ENCODE measurements at regions not wholly inside any gene's neighbourhood (a gene's known extent, or its start where the extent isn't known, plus 50 kb on each side); places are given as distances from the start of the nearest gene placed in this dataset.

- no peak for DNase-seq
Measured at GRCh38 chr1:5580926-5581325, 411.3 kb downstream of the NPHP4 start.

GRCh38 chr1:5579966-5580365, 412.3 kb downstream of the NPHP4 start:
- no peaks in the 10 kb centered on the region for H3K36me3 Mint-ChIP-seq (ENCODE audit: insufficient read depth, unreplicated experiment)
- no TSS peak for BruUV-seq (replicated peaks)
- TF ChIP-seq CTCF (IDR thresholded peaks at IDR 0.05; ENCODE audit: insufficient read depth in 1 of 2, low read depth in 1 of 2, low read length in 1 of 2, severe bottlenecking in 1 of 2, unreplicated experiment in 1 of 2) = no peak
- H3K27me3 Mint-ChIP-seq (ENCODE audit: insufficient read depth, unreplicated experiment) = peaks cover 34% of the 10 kb centered on the region
- H3K4me1 Mint-ChIP-seq (ENCODE audit: low read depth, unreplicated experiment) = no peaks in the 10 kb centered on the region
- H3K9me3 Mint-ChIP-seq (ENCODE audit: unreplicated experiment) = no peaks in the 10 kb centered on the region
- Histone ChIP-seq H3K4me3 (ENCODE audit: low read depth, low read length) (no peak overlapping the region), H3K27me3 (replicated peaks; ENCODE audit: control insufficient read depth, insufficient read depth, low read length) (no peaks in the 10 kb centered on the region), H3K36me3 (ENCODE audit: control insufficient read depth, insufficient read depth, low read length) (no peaks in the 10 kb centered on the region), H3K9me3 (no peaks in the 10 kb centered on the region), H3K4me1 (no peaks in the 10 kb centered on the region)
- ChIA-PET CTCF (no interaction called here), POLR2A (no interaction called here)
- no peak for DNase-seq
- H3K4me3 Mint-ChIP-seq (ENCODE audit: unreplicated experiment) = no peak overlapping the region
- H3K27ac Mint-ChIP-seq (ENCODE audit: unreplicated experiment) = no peak overlapping the region
- intact Hi-C loops (cut with micrococcal nuclease; ENCODE audit: unreplicated experiment) = no loop called here

More at GRCh38 chr1:5580926-5581325, 411.3 kb downstream of the NPHP4 start:
- ChIA-PET CTCF (no interaction called here), POLR2A (no interaction called here)
- no peaks in the 10 kb centered on the region for H3K4me1 ChIP-seq
- no peak for TF ChIP-seq CTCF (IDR thresholded peaks at IDR 0.05; ENCODE audit: insufficient read depth in 1 of 2, low read depth in 1 of 2, low read length in 1 of 2, severe bottlenecking in 1 of 2, unreplicated experiment in 1 of 2)
- H3K4me1 Mint-ChIP-seq (ENCODE audit: low read depth, unreplicated experiment) = no peaks in the 10 kb centered on the region
- BruUV-seq (replicated peaks) = no TSS peak
- H3K36me3 ChIP-seq (ENCODE audit: control insufficient read depth, insufficient read depth, low read length) = no peaks in the 10 kb centered on the region
- H3K27me3 ChIP-seq (replicated peaks; ENCODE audit: control insufficient read depth, insufficient read depth, low read length) = no peaks in the 10 kb centered on the region
- H3K36me3 Mint-ChIP-seq (ENCODE audit: insufficient read depth, unreplicated experiment) = no peaks in the 10 kb centered on the region
- no peak overlapping the region for H3K4me3 ChIP-seq (ENCODE audit: low read depth, low read length)
- no peaks in the 10 kb centered on the region for H3K9me3 ChIP-seq
- H3K9me3 Mint-ChIP-seq (ENCODE audit: unreplicated experiment) = no peaks in the 10 kb centered on the region
- H3K4me3 Mint-ChIP-seq (ENCODE audit: unreplicated experiment) = no peak overlapping the region
- intact Hi-C loops (cut with micrococcal nuclease; ENCODE audit: unreplicated experiment) = no loop called here
- H3K27me3 Mint-ChIP-seq (ENCODE audit: insufficient read depth, unreplicated experiment) = peaks cover 33% of the 10 kb centered on the region
- H3K27ac Mint-ChIP-seq (ENCODE audit: unreplicated experiment) = no peak overlapping the region

- ChIA-PET CTCF (no interaction called here), POLR2A (no interaction called here)
- no peak for TF ChIP-seq CTCF (IDR thresholded peaks at IDR 0.05; ENCODE audit: insufficient read depth in 1 of 2, low read depth in 1 of 2, low read length in 1 of 2, severe bottlenecking in 1 of 2, unreplicated experiment in 1 of 2)
- DNase-seq = no peak
- H3K4me1 Mint-ChIP-seq (ENCODE audit: low read depth, unreplicated experiment) = no peaks in the 10 kb centered on the region
- intact Hi-C loops (cut with micrococcal nuclease; ENCODE audit: unreplicated experiment) = no loop called here
- Histone ChIP-seq H3K36me3 (ENCODE audit: control insufficient read depth, insufficient read depth, low read length) (no peaks in the 10 kb centered on the region), H3K4me3 (ENCODE audit: low read depth, low read length) (no peak overlapping the region), H3K27me3 (replicated peaks; ENCODE audit: control insufficient read depth, insufficient read depth, low read length) (no peaks in the 10 kb centered on the region), H3K9me3 (no peaks in the 10 kb centered on the region), H3K4me1 (no peaks in the 10 kb centered on the region)
- H3K27ac Mint-ChIP-seq (ENCODE audit: unreplicated experiment) = no peak overlapping the region
- no peaks in the 10 kb centered on the region for H3K9me3 Mint-ChIP-seq (ENCODE audit: unreplicated experiment)
- no peak overlapping the region for H3K4me3 Mint-ChIP-seq (ENCODE audit: unreplicated experiment)
- no peaks in the 10 kb centered on the region for H3K36me3 Mint-ChIP-seq (ENCODE audit: insufficient read depth, unreplicated experiment)
- no TSS peak for BruUV-seq (replicated peaks)
- H3K27me3 Mint-ChIP-seq (ENCODE audit: insufficient read depth, unreplicated experiment) = peaks cover 33% of the 10 kb centered on the region
Measured at GRCh38 chr1:5578690-5579089, 413.5 kb downstream of the NPHP4 start.

All from Caco-2 (cell line).